ENCODE measurements at regions not wholly inside any gene's neighbourhood (a gene's known extent, or its start where the extent isn't known, plus 50 kb on each side); places are given as distances from the start of the nearest gene placed in this dataset.
A peak's percentile ranks its signal among the peaks of the same experiment; 100 is the strongest.

DNA sequence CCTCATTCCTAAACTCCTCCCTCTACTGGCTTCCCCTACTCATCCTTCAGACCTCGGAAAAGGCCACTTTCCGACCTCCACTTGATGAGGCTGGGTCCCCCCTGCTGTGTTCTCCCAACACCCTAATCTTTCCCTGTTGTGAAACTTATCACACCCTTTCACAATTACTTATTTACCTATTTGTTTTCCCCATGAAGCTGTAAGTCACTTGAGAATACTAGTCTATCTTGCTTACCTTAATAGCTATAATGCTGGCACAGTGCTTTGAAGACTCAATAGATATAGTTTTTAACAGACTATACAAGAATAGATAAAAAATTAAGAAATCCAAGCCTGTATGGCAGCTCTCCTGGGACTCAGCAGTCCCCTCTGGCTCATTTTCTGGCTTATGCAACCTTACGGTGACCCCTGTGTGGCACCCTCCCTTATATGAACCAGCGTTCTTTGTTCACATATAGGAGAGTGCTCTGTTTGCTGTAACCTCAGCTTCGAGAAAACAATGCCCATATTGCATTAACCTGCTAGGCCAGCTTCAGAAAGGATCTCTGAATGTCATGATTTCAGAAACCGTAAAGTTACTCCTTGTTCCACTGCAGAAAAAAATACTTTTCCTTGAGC is 220.4 kb upstream of the PKDCC start:
- DNase-seq: no peak

DNA sequence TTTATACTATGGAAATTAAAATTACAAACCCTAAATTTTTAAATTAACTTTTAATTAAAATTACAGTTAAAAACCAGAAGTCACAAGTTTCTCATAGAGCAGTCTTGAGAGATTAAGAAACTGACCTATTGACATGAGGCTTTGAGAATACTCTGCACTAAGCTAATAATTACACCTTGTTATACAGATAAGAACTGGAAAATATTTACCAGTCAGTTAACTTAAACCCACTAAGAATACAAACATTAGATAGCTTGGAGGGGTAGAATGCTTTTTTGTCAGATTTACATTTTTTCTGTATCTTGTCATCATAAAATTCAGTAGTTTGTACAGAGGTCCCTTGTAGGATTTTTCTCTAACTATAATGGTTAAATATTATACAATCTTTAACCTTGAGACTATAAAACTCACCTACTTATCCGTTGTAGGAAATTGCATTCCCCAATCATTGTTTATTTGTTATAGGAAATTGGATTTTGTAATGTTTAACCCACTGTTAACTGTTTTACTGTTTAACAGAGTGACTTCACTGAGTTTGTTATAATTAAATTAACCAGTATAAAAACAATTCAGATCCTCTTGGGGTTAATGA is 219.7 kb upstream of the PKDCC start:
- DNase-seq: no peak

DNA sequence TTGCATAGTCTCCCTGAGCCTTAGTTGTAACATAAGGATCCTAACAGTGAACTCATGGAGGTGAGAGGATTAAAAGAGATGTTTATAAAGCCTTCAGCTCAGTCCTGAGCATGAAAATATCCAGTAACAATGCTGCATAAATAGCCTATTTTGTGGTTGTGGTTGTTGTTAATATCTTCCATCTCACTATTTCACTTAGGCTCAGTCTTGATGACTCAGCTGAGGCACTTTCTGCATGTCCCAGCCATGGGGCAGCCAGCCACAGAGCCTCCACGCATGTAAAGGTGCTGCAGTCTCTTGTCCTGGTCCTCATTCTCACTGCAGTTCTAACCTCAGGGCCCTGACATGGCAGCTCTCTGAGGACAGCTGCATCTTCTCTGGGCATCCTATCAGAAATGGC is 218.8 kb upstream of the PKDCC start:
- no peak for DNase-seq

DNA sequence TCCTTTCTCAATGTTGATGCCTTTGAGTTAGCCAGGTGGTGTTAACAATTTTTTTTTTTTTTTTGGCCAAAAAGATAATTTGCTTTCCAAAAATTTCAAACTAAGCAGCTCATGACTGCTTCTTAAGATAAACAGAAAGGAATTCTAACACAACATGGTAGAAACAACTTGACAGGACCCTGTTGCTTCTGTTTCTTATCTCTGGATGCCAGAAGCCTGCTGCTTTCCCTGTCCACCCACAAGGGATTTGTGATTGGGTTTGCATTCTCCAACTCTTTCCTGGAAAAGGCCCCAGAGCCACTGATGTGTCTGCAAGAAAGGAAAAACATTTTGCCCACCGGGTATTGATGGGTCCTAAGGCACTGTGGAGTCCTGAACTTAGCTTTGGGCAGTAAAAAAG is 217.2 kb upstream of the PKDCC start:
- DNase-seq: no peak

DNA sequence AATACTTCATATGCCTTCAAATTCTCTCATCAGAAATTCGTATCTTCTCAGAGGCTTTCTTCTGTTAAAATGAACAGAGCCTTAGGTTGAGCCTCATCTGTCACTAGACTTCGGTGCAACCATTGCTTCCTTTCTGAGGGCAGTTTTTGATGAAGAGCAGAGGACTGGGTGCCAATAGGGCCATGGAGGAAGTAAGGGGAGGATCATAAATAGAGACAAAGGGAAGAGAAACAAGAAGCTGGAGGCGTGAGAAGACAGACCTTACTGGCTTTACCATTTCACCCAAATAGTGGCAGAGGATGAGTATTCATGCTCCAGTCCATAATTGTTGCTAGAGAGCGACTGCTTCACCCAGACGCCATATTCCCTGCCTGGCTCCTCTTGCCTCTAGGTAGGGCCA is 215.6 kb upstream of the PKDCC start:
- DNase-seq: no peak

DNA sequence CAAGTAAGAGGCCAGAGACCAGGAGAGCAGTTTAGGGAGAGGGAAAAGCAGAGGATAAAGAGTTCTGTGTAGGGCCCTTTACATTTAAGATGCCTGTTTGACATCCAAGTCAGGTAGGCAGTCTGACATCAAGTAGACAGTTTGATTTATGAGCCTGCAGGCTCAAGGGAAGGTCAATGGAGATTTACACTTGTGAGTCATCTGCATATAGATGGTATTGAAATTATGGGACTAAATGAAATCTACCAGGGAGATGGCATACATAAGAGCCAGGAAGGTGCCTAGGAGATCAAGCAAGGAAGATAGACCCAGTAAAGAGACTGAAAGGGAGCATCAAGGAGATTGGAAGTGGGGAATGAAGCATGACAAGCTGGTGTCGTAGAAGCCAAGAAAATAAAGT is 212.4 kb upstream of the PKDCC start:
- no peak for DNase-seq

DNA sequence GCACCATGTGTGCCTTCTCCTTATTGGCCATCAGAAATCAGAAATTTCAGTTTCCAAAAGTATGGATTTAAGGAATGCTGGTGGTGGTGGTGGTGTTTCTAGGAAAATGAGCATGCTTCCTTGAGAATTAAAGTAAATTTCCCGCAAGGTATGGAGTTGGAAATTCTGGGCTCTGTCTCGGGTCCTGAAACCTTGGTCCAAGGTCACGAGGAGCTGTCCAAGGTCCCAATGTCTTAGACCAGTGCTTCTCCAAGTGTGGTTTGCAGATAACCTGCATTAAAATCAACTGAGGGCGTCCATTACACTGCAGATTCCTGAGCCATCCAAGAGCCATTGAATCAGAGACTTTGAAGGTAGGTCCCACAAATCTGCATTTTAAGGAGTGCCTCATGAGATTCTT is 210.9 kb upstream of the PKDCC start:
- peak; percentile 39 for DNase-seq

DNA sequence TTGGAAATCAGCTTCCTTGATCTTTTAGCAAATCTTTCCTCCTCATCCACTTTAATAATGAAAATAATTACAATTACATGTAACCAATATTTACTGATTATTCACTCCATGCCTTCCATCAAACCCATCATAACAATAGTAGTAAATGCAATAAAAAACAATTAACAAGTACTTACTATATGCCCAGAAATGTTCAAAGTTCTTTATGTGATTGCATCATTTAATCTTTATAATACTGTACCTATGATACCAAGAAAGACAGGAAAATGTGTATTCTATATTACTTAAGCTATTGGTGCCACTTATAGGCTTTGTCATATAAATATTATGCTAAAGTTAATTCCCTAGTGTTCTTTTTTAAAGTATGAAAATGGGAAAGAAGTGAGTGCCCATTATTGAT is 210.2 kb upstream of the PKDCC start:
- no peak for DNase-seq

DNA sequence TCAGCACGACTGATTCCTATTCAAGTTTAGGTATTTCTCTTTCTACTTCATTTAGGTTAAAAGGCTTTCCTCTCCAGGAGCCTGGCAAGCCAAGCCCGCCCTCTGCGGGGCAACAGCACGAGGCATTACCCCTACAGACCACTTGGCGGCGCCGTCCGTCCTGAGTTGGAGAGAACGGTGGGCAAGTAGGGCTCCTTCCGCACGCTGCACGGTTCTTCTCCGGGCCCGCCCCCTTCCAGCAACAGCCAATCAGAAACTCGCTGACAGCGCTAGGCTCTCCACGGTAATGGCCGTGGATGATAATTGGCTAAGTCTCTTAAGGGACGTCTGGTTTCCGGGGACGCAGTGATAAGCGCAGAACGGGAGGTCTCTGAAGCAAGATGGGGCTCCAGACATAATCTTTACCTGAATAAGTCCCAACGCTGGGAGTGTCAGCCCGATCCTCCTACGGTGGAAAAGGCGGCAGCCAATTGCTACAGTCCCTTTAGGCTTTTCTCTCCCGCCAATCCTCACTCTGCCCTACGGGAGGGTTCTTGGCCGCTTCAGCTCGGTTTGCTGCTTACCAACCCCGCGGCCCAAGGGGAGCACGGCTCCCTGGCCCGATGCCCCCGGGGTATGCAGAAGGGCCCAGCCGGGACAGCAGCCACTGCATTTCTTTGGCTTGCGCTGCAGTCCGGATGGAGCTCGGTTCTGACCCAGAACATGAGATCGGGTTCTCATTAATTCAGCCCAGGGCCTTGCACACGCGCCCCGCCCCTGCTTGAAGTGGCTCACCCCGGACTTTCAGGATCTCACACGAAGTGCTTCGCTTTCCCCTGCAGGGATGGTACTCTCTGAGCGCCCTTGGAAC is 206.9 kb upstream of the PKDCC start:
- DNase-seq: peak; percentile 98

DNA sequence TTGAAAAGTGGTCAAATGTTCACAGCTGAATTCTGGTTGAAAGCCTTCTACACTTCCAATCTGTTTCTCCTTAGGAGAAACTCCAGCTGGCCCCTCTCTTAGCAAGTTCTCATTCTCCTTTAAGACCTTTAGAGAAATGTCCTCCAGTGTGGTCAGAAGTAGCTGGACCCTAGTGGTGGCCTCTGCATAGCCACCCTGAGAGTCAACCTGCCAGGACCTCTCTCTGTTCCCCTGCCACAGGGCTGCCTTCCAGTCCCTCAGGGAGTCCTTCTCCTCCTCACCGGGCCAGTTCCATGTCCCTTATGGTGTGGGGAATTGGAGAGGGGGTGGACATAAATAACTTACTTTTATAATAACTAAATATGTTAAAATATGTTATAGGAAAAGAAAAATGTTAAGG is 200.9 kb upstream of the PKDCC start:
- no peak for DNase-seq

DNA sequence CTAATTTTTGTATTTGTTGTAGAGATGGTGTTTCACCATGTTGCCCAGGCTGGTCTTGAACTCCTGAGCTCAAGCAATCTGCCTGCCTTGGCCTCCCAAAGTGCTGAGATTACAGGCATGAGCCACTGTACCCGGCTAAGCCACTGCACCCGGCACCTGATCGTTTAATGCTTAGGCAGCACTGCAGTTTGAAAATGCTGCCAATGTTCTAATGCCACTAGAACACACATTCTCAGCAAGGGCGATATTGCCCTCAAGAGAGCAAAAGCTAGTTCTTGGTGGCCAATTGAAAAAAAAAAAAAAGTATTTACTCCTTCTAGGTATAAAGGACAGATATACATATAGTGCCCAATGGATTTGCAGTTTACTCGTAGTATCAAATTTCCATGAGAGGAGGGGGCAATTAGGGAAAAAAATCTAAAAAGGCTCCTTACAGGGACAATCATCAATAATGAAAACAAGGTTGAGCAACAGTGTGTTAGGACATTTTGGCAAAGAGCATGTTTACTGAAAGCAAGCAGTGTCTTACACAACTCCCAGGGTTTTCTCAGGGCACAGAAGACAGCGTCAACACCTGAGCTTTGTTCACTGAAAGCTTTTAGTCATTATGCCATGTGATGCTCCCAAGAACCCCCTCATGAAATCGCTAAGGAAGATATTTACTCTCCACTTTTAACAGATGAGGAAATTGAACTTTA is 199.9 kb upstream of the PKDCC start:
- DNase-seq: no peak

DNA sequence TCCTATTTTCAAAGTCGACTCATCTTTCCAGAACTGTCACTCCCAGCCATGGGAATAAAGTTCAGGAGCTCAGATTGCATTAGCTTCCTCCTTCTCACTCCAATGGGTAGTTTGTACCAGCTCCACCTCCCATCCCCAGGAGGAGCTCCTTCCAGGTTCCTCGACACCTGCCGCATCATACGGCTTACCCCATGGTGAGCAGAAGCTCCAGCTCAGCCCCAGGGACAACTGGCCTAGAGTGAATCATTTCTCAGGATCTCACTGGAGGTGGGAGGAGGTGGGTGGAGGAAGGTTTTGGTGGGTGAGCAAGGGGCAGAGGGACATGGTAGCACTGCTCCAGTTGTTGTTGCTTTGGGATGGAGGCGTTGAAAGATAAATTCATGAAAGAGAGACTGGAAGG is 196.3 kb upstream of the PKDCC start:
- no peak for DNase-seq

DNA sequence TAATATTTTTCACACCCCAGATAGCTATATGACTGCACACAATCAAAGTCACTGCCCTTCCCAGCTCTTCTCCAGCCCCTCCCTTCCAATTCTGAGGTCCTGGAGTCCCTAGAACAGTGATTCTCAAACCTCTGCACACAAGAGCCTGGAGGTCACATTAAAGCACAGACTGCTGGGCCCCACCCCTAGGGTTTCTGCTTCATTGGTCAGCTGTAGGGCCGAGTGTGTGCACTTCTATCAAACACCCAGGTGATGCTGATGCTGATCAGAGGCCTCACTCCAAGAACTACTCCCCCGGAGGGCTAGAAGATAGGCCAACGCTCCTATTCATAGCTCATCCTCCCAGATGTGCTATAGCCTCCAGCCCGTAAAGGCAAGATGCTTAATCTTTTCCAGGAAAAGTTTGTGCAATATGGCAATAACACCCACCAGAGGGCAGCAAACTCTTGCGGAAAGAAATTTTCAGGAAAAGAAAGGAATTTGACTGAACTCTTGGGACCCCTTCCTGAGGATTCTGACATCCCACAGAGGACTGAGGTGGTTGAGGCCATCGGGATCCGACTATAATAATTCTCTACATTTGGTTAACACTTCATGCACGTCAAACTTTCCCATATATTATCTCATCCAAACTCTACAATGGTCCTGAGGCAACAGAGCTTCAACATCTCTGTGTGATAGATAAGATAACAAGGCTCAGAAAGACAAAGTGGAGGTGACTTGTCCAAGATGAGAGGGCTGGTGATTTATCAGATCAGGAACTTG is 194.2 kb upstream of the PKDCC start:
- peak; percentile 42 for DNase-seq

DNA sequence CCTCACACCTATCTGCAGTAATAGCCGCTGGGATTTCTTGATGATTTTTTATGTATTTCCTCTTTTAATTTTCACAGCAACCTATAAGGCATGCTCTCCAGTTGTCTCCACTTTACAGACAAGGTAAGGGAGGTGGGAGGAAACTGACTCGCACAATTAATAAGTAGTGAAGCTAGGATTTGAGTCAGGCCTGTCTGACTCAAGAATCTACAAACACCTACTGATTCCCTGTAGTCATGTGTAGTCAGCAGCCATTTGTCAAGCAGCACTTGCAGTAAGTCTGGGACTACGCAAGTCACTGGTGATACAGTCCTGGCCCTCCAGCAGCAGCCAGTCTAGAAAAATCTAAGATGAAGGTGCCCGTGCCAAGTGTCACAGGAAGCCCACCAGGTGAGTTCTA is 193.6 kb upstream of the PKDCC start:
- DNase-seq: no peak

DNA sequence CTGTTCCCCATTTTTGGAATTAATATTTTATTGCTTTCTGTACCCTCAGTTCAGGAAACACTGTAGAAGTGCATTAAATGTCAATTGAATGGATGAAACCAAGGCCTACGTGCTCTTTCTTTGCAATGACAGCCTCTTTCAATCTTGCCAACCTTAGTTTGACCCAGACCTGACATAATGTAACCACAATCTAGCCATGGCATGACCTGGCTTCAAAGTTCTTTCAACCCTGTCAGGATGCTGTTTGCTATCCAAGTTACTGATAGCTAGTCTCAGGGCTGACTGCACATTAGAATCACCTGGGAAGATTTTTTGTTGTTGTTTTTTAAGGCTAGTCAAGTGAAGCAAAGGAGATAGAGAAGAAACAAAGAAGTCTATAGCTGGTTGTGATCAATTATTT is 190.9 kb upstream of the PKDCC start:
- DNase-seq: no peak

DNA sequence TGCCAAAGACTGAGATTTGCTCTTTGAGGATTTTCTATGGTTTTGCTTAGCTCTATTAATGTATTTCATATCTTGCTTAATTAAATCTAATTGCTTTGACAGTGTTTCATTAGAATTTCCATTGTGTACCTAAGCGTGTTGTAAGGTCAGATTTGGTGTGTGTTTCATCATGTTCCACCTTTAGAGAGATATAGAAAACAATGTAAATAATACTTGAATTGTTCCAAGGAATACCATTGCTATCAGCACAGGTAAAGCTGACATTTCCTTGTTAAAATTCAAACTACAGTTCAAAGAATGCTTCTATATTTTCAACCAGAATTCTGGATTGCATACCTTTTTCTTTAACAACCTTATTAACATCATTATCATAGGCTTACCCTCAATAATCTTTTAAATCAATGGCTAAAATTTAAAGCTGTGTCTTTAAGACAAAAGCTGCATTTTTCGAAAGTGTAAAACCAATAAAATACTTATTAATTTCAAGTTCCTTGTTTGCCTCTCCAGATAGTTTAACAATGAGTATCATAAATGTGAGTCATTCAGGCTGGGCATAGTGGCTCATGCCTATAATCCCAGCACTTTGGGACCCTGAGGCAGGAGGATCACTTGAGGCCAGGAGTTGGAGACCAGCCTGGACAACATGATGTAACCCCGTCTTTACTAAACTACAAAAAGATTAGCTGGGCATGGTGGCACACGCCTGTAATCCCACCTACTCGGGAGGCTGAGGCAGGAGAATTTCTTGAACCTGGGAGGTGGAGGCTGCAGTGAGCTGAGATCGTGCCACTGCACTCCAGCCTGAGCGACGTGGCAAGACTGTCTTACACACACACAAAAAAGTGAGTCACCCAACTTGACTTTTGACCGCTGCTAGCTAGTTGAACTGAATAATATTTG is 188.0 kb upstream of the PKDCC start:
- no peak for DNase-seq

DNA sequence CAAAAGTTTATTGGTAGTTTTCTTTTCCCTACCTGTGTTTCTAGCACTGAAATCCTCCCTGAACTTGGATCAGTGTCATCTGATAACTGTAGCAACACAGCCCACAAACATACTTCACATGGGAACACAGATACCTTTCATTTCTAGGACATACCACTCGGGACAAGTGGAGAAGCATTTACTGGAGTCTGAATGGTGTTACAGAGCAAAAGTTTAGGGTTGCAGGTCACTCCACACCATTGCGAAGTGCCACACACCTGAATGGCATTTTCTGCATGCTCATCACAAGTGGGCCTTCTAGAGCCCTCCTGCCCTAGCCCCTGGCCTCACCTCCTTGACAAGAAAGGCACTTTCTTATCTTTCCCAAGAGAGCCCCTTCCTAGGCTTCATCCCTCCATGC is 184.8 kb upstream of the PKDCC start:
- no peak for DNase-seq

DNA sequence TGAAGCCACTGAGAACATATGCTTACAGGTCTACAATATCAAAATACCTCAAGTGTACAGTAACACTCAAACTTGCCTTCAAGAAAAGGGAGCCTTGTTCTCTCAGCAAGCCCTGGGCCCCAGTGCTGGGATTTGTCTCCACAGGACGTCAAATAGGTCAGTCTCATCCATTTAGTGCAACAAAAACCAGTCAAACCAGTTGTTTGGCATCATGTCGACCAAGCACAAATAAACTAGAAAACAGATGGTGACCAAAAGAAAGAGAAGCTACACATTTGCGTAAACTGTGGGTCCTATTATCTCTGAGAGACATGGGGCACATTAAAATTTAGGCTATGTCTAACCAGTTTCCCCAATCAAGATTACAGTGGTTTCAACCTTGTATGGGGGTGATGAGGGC is 182.6 kb upstream of the PKDCC start:
- no peak for DNase-seq

DNA sequence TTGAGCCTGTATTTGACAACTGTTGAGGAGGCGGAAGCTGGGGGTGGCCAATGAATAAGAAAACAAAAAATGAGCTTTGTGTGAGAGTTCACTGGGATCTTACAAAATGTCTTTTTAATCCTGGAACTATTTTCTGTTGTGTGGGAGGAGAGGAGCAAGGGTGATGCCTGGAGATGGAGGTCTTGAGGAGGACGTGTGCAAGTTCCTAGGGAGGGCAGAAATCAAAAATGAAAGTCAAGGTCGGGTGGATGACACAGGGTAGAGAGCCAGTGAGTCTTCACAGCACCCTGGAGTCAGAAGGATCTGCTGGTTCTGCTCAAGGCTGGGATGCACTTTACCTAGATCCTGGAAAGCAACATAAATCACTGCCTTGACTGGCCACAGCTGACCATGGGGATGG is 180.3 kb upstream of the PKDCC start:
- no peak for DNase-seq

DNA sequence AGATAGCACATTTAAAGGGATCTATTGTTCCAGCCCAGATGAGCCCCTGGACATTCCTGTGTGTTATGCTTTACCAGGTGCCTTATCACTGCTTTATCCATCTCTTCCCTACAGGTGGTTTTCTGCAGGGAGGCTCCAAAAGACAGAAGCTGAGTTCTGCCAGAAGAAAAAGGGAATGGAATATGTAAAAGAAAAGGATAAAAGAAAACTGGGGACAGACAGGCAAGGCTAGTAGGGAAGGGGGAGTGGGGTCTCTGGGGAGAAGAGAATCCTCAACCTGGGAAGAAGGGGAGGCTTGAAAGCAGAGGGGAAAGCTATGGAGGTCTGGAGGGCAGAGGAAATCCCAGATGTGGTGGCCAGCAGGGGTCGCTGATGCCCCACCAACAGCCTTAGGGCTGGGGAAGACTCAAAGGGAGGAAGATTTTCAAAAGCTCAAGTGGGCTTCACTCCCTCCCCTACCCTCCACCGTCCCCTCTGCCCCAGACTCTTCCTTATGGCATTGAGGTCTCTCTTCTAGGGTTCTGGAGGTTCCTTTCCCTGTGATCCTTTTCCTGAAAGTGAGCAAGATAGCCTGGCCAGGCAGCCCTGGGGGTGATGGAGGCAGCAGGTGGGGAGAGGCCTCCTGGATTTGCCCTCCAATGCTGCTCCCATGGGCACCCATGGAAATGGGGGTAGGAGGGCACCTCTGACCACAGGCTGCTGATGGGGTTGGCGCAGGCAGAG is 178.1 kb upstream of the PKDCC start:
- DNase-seq: peak; percentile 78

DNA sequence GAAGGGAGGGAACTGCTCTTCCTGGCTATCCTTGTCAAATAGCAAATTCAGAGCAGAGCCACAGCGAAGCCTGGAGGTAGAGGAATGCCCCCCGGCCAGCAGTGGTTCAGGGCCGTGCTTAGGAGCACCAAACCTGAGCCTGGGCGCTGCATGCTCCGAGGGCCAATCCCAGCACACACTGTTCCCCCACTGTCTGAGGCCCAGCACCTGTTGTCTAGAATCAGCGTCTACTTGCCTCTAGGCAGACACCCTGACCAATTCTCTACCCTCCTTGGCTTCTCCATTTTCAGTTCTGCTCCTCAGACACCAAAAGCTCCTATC is 177.6 kb upstream of the PKDCC start:
- DNase-seq: no peak
